Epithelial cell of proximal tubule (primary cell): ENCODE measurements at regions not wholly inside any gene's neighbourhood (a gene's known extent, or its start where the extent isn't known, plus 50 kb on each side); places are given as distances from the start of the nearest gene placed in this dataset.
A peak's percentile ranks its signal among the peaks of the same experiment; 100 is the strongest.

Experiments used
- DNase-seq: peaks from one replicate; pipeline ENCODE4 v3.0.0-alpha.2; 2011; ENCODE audit warnings: low read depth
- H3K4me3 ChIP-seq: 2 replicates; pipeline ENCODE4 v1.5.1; 2011; ENCODE audit warnings: low read depth, mild to moderate bottlenecking, low read length
- CTCF ChIP-seq: conservative IDR thresholded peaks from 2 replicates; pipeline ENCODE4 v1.5.1; 2012; ENCODE audit warnings: low read depth, mild to moderate bottlenecking, low read length

GRCh38 chr1:10900251-10900651 is 103.8 kb upstream of the CASZ1 start:
- no peak overlapping the region for H3K4me3 ChIP-seq
- no peak for DNase-seq
- TF ChIP-seq CTCF, result no peak

- no peak for TF ChIP-seq CTCF
- DNase-seq, result no peak
- peak overlapping the region; percentile 19 for H3K4me3 ChIP-seq
Measured at GRCh38 chr1:10900691-10901090, 104.2 kb upstream of the CASZ1 start.

- H3K4me3 ChIP-seq, result peak overlapping the region; percentile 19
- DNase-seq, result no peak
- TF ChIP-seq CTCF, result no peak
Measured at GRCh38 chr1:10901091-10901890, 104.8 kb upstream of the CASZ1 start.

GRCh38 chr1:10901891-10902805 is 105.7 kb upstream of the CASZ1 start:
- no peak for DNase-seq
- H3K4me3 ChIP-seq, result no peak overlapping the region
- TF ChIP-seq CTCF, result no peak

GRCh38 chr1:10903421-10903820 is 107.0 kb upstream of the CASZ1 start:
- no peak for DNase-seq
- no peak for TF ChIP-seq CTCF
- no peak overlapping the region for H3K4me3 ChIP-seq

- no peak for DNase-seq
- no peak overlapping the region for H3K4me3 ChIP-seq
- TF ChIP-seq CTCF, result no peak
Measured at GRCh38 chr1:10903821-10904220, 107.4 kb upstream of the CASZ1 start.
